Mesothelial cell of epicardium (in vitro differentiated cells): ENCODE measurements at regions not wholly inside any gene's neighbourhood (a gene's known extent, or its start where the extent isn't known, plus 50 kb on each side); places are given as distances from the start of the nearest gene placed in this dataset.

Experiments
- DNase-seq, 2 experiments: peaks; one replicate each; pipeline ENCODE4 v3.0.0; 2021; ENCODE audit warnings: low spot score in 2 of 2; ENCODE audit not compliant: unreplicated experiment in 2 of 2
- H3K27ac Mint-ChIP-seq: 2 replicates; pipeline ENCODE4 v1.8.0; 2021; ENCODE audit warnings: mixed read lengths
- H3K27me3 Mint-ChIP-seq: 2 replicates; pipeline ENCODE4 v1.8.0; 2021; ENCODE audit warnings: low read depth, mixed read lengths
- H3K36me3 Mint-ChIP-seq: 2 replicates; pipeline ENCODE4 v1.8.0; 2021; ENCODE audit warnings: mixed read lengths
- H3K4me1 Mint-ChIP-seq: 2 replicates; pipeline ENCODE4 v1.8.0; 2021; ENCODE audit warnings: mixed read lengths
- H3K4me3 Mint-ChIP-seq: 2 replicates; pipeline ENCODE4 v1.8.0; 2021; ENCODE audit warnings: mild to moderate bottlenecking, moderate library complexity, mixed read lengths
- H3K9me3 Mint-ChIP-seq: 2 replicates; pipeline ENCODE4 v1.8.0; 2021; ENCODE audit warnings: mixed read lengths
- TF ChIP-seq, protein P1 (sequence below): fragments of 200-600 bp; sonication (generic); IDR thresholded peaks from one replicate; pipeline ENCODE4 v1.5.0; 2021; ENCODE audit warnings: antibody characterized with exemption; ENCODE audit not compliant: unreplicated experiment

DNA sequence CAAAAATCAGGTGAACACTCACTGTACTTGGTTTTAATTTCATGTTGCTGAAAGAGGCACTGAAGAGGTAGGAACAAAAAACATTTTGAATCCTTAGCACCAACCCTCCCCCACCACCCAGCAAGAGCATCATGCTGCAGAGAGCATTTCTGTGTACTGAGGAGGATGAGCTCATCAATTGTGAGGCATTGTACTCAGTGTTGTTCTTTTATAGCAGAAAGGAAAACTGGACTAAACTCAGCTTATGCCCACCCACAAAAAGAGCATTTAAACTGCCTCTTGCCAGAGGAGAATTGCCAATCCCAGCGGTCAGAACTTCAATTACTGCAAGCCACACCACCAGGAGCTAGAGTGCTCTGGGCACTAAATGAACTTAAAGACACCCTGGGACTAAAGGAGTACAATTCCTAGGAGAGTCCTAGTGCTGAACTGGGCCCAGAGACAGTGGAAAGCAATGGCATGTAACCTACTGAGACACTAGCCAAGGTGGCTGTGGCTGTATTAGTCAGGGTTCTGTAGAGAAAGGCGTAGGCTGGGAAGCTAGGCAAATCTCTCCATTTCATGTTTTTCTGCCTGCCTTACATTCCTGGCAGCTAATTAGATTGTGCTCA is 280.7 kb upstream of the KLHL4 start:
- Mint-ChIP-seq H3K4me1 (no peaks in the 10 kb centered on the region), H3K36me3 (no peaks in the 10 kb centered on the region), H3K27ac (no peak overlapping the region), H3K27me3 (no peaks in the 10 kb centered on the region), H3K9me3 (peaks cover 4% of the 10 kb centered on the region), H3K4me3 (no peak overlapping the region)
- DNase-seq, result no peak
- TF ChIP-seq, protein P1, sequence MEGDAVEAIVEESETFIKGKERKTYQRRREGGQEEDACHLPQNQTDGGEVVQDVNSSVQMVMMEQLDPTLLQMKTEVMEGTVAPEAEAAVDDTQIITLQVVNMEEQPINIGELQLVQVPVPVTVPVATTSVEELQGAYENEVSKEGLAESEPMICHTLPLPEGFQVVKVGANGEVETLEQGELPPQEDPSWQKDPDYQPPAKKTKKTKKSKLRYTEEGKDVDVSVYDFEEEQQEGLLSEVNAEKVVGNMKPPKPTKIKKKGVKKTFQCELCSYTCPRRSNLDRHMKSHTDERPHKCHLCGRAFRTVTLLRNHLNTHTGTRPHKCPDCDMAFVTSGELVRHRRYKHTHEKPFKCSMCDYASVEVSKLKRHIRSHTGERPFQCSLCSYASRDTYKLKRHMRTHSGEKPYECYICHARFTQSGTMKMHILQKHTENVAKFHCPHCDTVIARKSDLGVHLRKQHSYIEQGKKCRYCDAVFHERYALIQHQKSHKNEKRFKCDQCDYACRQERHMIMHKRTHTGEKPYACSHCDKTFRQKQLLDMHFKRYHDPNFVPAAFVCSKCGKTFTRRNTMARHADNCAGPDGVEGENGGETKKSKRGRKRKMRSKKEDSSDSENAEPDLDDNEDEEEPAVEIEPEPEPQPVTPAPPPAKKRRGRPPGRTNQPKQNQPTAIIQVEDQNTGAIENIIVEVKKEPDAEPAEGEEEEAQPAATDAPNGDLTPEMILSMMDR, result no peak

DNA sequence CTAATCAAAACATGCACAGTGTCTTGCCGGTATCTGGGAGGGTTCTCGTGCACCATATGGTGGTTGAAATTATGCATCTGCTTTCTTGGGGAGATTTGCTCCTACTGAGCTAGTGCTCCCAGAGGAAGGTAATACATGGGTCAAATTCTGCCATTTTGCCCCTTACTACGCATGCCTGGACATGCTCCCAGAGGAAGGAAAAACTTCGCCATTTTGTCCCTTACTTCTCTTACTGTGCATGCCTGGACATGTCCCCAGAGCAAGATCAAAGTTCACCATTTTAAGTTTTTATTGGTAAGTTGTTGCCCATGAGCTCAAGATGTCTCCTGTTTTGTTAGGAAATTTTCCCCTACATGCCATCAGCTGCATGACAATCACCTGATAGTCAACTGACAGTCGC is 252.1 kb upstream of the KLHL4 start:
- H3K36me3 Mint-ChIP-seq, result no peaks in the 10 kb centered on the region
- peaks cover 2% of the 10 kb centered on the region for H3K4me1 Mint-ChIP-seq
- no peak overlapping the region for H3K4me3 Mint-ChIP-seq
- no peak for DNase-seq
- H3K9me3 Mint-ChIP-seq, result peaks cover 20% of the 10 kb centered on the region
- H3K27ac Mint-ChIP-seq, result no peak overlapping the region
- no peaks in the 10 kb centered on the region for H3K27me3 Mint-ChIP-seq
- TF ChIP-seq, protein P1, result no peak

DNA sequence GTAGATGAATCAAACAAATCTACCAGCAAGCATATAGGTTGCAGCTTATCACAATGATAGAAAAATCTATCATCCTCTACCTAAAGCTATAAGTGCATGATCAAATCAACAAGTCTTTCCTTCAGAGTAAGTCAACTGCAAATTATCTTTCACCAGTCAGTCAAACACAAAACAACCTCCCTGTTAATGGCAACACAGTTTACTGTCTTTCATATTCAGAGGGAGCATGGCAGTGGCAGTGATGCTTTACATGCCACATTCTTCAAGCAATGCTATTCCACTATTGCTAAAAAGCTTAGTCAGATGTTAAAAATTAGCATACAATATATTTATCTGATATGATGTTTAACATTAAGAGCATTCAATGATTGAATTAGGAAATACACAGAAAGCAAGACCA is 245.1 kb upstream of the KLHL4 start:
- H3K36me3 Mint-ChIP-seq, result no peaks in the 10 kb centered on the region
- no peaks in the 10 kb centered on the region for H3K4me1 Mint-ChIP-seq
- H3K4me3 Mint-ChIP-seq, result no peak overlapping the region
- TF ChIP-seq, protein P1, result no peak
- DNase-seq, result no peak
- peaks cover under 1% of the 10 kb centered on the region for H3K9me3 Mint-ChIP-seq
- no peaks in the 10 kb centered on the region for H3K27me3 Mint-ChIP-seq
- H3K27ac Mint-ChIP-seq, result no peak overlapping the region

DNA sequence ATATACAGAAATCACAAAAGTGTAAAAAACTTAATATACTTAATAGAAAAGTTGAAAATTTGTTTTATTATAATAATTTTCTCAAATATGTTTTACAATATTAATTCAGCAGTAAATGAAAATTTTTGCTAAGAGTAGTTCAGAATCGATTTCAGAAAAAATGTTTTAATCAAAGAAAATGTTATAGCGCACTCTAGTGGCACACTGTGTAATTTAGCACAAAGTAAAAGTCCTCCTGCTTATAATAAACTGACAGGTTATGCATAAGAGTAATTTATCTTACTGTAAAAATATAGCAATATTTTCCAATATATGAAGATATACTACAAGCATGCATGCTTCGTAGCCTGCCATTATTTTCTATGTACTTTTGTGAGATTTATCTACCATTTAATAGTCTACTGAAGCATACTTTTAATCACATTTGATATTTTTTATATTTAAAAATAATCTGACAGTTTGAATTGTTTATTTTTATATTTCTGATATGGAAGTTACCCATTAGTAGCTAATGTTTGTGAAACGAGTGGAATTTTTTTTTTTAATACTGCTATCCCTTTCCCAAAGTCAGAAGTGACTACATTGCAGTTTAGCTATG is 217.9 kb upstream of the KLHL4 start:
- Mint-ChIP-seq H3K27ac (no peak overlapping the region), H3K9me3 (peaks cover 9% of the 10 kb centered on the region), H3K4me1 (no peaks in the 10 kb centered on the region), H3K36me3 (no peaks in the 10 kb centered on the region), H3K27me3 (no peaks in the 10 kb centered on the region), H3K4me3 (no peak overlapping the region)
- no peak for DNase-seq
- TF ChIP-seq, protein P1, result peak; percentile 72

DNA sequence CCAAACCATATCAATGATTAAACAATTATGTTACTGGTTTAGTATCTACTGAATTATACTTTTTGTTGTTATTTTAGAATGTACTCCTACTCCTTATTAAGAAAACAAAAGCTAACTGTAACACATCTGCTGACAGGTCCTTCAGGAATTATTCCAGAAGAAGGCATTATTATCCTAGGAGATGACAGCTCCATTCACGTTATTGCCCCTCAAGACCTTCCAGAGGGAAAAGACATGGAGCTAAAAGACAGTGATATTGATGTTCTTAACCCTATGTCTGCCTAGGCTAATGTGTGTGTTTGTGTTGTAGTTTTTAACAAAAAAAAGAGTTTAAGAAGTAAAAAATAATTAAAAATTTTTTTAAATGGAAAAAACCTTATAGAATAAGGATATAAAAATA is 206.8 kb upstream of the KLHL4 start:
- H3K4me1 Mint-ChIP-seq, result no peaks in the 10 kb centered on the region
- H3K9me3 Mint-ChIP-seq, result peaks cover 9% of the 10 kb centered on the region
- DNase-seq, result no peak
- no peak overlapping the region for H3K27ac Mint-ChIP-seq
- H3K27me3 Mint-ChIP-seq, result no peaks in the 10 kb centered on the region
- H3K4me3 Mint-ChIP-seq, result no peak overlapping the region
- H3K36me3 Mint-ChIP-seq, result no peaks in the 10 kb centered on the region
- TF ChIP-seq, protein P1, result no peak
